Epidermal melanocyte (primary cell): ENCODE measurements at regions not wholly inside any gene's neighbourhood (a gene's known extent, or its start where the extent isn't known, plus 50 kb on each side); places are given as distances from the start of the nearest gene placed in this dataset.
"Not testable (repeated sequence)": the region's sequence is repeated elsewhere in the genome, so short reads cannot be mapped to it uniquely, and the experiment has no call there.

Experiments
- DNase-seq: peaks from one replicate; pipeline ENCODE4 v3.0.0; 2011; ENCODE audit warnings: low spot score; ENCODE audit not compliant: insufficient read length

DNA sequence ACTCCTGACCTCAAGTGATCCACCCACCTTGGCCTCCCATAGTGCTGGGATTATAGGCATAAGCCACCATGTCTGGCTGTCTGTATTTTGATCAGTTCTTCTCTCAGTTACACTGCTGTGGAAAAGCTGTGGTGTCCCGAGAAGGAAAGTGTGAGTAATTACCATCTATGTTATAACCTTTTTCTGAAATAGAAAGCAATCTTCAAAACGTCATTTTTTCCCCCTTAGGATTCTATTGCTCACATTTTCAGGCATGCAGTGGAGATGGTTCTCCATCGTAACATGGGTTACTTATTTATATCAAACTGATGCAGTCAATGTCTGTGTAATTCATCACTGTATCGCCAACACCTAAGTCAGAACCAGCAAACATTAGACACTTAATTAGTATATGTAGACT lies 103.5 kb upstream of the FAM3C start:
- no peak for DNase-seq

DNA sequence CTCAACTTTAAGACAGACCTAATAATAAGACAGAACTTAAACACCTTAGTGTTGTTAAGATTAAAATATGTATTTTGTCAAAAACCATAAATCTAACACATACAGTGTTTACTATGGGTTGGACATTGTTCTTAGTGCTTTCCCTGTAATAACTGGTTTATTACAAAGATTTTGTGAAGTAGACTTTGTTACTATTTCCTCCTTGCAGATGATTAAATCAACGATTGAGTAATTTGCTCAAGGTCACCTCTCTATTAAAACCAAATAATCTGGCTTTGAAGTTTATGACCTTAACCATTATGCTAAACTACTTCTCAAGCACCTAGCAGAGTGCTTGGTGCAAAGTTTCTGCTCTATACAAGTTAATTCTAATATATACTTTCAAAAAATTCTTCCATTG lies 102.7 kb upstream of the FAM3C start:
- DNase-seq, result no peak

DNA sequence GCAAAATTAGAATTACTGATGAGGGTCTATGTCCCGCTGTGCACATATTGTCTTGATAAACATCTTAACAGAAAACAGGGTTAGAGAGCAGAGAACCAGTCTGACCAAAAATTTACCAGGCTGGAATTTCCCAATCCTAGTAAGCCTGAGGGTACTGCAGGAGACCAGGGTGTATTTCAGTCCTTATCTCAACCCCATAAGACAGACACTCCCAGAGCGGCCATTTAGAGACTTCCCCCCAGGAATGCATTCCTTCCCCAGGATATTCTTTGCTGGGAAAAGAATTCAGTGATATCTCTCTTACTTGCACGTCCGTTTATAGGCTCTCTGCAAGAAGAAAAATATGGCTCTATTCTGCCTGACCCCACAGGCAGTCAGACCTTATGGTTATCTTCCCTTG lies 101.4 kb upstream of the FAM3C start:
- not testable (repeated sequence) for DNase-seq

- no peak for DNase-seq
These were observed 98.4 kb upstream of the FAM3C start for GRCh38 chr7:121494516-121494915.

GRCh38 chr7:121493553-121493952 lies 97.4 kb upstream of the FAM3C start:
- no peak for DNase-seq

DNA sequence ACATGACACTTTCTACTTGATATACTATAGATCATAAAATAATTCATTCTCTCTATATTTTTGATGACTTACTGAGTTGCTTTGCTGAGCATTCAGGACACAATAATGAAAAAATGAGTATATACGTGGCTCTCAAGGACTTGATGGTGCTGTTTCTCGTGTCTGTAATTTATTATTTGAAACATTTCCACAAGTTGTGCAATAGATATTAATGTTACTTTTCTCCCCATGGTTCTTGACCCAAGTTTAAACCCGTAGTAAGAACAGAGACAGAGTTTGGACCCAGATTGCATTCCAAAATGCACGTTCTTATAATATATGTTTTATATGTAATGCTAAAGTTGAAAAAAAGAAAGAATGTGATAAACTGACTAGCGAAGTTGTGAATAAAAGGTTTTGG lies 94.2 kb upstream of the FAM3C start:
- DNase-seq, result no peak

DNA sequence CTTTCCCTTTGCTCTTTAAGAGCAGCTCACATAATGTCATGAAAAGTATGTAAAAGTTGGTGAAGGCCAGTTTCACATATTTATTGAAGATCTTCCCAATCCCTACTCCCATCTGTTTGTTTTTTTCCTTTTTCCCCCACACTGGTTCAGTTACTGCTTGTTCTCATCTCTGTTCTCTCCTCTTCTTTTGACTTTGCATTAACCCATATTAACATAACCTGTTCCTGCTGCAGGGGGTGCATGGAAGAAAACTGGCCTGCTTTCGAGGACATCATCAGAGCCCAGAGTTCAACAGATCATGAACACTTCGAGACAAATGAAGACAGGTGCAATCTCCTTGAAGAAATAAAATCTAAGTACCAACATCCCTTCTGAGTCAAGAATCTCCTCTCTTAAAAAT lies 93.3 kb upstream of the FAM3C start:
- no peak for DNase-seq

GRCh38 chr7:121488111-121488650 lies 92.1 kb upstream of the FAM3C start:
- no peak for DNase-seq

DNA sequence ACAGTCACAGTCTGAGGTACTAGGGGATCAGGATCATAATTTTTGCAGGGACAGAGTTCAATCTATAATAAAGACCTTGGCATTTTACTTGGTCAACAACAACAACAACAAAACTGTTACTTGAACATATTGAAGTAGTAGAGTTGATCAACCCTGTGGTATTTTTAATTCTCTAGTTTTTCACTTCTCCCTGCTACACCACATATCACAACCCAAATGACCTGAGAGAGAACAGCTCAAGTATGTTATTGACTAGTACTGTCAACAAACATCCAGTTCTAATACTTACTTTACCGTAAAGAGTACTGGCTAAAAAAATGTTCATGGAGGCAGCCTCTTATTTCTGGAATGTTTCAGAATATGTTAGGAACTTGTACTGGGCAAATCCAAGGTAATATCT lies 90.5 kb upstream of the FAM3C start:
- DNase-seq, result no peak

GRCh38 chr7:121485467-121486243 lies 89.5 kb upstream of the FAM3C start:
- DNase-seq, result no peak

DNA sequence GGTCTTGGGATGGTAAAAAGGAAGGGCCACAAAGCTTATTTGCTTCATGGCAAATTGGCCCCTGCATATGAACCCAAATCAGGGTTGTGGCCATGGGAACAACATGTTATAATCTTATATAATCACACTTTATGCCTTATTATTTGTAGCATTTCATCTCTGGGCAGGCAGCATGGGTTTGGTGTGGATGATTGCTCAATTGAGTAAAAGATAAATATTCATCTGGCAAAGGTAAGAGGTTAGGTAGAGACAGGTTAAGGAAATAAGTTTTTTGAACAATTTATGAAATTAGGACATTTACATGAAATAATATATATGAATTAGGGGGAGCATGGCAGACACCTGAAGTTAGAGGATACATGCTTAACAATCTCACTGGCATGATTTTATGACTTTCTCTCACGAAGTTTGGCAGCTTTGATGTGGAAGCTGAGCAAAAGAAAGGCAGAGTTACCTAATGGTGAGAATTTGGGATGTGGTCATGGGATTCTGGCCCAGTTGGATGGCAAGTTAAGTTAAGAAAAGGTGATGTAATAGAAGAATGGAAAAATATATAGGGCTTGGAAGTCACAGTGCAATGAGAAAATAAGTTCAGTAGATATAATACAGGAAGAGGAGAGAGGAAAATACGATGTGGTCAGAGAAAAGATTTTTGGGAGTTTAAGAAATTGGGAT lies 88.1 kb upstream of the FAM3C start:
- DNase-seq, result no peak

DNA sequence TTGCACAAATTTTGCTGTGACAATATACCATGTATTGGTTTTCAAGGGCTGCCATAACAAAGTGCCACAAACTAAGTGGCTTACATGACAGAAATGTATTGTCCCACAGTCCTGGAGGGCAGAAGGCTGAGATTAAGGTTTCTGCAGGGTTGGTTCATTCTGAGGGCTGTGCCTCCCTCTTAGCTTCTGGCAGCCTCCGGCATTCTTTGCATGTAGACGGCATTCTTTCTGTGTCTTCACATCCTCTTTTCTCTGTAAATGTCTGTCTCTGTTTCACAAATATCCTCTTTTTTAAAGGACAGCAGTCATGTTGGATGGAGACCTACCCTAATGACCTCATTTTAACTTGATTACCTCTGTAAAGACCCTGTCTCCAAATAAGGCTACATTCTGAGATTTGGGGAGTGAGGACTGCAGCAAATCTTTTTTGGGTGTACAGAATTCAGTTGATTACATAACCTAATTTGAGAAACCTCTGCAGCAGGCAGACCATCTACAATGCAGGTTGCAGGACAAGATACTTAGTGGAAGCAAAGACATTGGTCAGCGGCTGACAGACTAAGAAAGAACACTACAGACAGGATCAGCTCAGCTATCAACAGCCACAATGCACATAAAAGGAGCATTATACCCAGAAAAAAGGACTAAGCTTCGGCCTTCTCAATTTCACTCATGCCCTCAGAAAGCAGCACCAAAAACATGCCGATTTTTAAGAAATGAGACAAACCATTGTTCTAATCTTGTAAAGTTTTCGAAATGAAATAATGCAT lies 84.6 kb upstream of the FAM3C start:
- DNase-seq, result peak; percentile 12

DNA sequence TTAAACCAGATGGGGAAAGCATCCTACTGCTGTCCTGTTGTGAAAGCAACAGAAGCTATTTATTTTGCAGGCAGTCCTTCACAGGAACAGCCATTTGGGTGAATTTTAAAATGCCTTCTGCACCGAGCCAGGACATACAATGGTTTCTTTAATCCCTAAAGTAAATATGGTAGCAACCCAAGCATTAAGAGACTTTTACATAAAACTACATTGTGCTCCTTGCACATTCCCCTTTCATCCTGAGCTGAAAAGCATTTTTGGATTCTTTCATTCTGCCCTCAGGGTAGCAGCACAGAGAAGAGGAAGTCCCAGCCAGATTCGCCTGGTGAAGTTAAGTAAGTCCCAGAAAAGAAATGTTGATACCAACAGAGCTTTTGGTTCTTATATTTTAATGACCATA lies 84.0 kb upstream of the FAM3C start:
- DNase-seq, result peak; percentile 63

- no peak for DNase-seq
These were observed 83.4 kb upstream of the FAM3C start for GRCh38 chr7:121479466-121479865.

DNA sequence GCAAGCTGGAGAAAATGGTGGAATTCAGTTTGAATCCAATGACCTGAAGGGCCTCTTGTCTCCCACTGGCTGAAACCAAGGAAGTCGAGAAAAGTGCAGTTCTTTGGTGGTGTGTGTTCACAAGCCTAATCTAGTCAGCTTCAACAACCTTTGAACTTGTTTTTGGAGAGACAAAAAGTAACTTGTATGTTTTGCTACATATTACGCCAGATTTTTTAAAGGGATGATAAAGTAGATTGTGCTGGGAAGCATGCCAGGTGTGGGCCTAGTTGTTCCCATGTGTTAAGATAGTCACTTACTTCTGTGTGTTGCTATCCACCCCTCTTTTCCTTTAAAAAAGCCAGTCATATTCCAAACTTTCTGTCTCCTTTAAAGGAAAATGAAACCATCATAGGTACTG lies 79.7 kb upstream of the FAM3C start:
- DNase-seq, result no peak

- DNase-seq, result no peak
These were observed 78.2 kb upstream of the FAM3C start for GRCh38 chr7:121474301-121474673.

- DNase-seq, result no peak
These were observed 77.7 kb upstream of the FAM3C start for GRCh38 chr7:121473645-121474300.

DNA sequence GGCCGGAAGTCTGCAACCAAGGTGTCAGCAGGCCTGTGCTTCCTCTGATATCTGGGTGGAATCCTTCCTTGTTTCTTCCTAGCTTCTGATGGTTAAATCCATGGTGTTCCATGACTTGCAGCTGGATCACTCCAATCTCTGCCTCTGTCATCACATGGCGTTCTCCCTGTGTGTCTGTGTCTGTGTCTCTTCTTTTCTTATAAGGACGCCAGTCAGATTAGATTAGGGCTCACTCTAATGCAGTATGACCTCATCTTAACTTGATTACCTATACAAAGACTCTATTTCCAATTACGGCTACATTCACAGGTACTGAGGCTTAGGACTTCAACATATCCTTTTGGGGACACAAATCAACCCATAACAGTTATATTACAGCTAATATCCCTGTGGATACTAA lies 70.3 kb upstream of the FAM3C start:
- DNase-seq, result no peak

DNA sequence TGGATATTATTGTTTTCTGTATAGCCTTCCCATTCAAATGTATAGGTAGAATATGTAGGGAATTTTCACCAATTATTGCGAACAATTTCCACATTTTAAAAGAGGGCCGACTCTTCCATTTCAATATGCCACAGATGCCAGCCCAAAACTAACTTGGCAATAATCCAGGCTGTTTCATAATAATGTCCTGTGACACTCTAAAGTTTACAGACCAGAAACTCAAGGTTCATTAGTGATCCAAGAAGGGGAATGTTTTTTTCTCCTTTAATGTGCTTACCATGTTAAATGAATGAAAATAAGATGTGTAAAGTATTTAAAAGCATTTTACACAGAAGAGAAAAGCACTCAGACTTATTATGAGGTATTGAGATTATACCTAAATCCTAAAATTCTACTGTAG lies 63.0 kb upstream of the FAM3C start:
- no peak for DNase-seq

- no peak for DNase-seq
These were observed 60.8 kb upstream of the FAM3C start for GRCh38 chr7:121456785-121457359.

GRCh38 chr7:121456015-121456414 lies 59.9 kb upstream of the FAM3C start:
- no peak for DNase-seq
